ENCODE measurements at regions not wholly inside any gene's neighbourhood (a gene's known extent, or its start where the extent isn't known, plus 50 kb on each side); places are given as distances from the start of the nearest gene placed in this dataset.

GRCh38 chr10:90675621-90676020 lies 182.2 kb downstream of the HTR7 start:
- DNase-seq (ENCODE audit: low read depth in 2 of 2): no peak

Data from stimulated activated CD8-positive, alpha-beta memory T cell treated with anti-CD3 and anti-CD28 coated beads, Interleukin-15, amount 100 ng/mL, for 48 hours (primary cell).